Renal cortex interstitium (tissue), 11 donors: ENCODE measurements at regions not wholly inside any gene's neighbourhood (a gene's known extent, or its start where the extent isn't known, plus 50 kb on each side); places are given as distances from the start of the nearest gene placed in this dataset.
"Not testable (repeated sequence)": the region's sequence is repeated elsewhere in the genome, so short reads cannot be mapped to it uniquely, and the experiment has no call there.

Experiments used
- DNase-seq, 11 donors: peaks; one replicate each; pipeline ENCODE4 v3.0.0-alpha.2; 2013; ENCODE audit warnings: low read depth in 9 of 11, low spot score in 4 of 11; ENCODE audit errors: extremely low read depth in 1 of 11

DNA sequence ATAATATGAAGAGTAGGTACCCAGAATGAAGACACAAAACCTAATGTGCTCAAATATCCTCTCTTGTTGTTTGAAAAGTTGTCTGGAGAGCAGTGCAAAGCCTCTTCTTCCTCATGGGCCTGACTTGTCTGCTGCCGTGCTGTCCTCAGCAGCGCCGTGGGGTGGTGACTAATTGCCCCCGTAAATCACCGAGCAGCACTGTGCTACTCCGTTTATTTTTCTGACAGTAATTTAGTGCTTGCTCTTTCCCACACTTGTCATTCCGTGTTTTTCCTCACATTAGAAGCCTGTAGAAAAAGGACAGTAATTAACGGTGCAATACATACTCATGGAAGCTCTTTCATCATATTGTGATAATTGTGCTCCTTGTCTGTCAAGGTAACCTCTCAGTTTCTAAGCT lies 114.8 kb upstream of the BARHL2 start:
- no peak for DNase-seq

DNA sequence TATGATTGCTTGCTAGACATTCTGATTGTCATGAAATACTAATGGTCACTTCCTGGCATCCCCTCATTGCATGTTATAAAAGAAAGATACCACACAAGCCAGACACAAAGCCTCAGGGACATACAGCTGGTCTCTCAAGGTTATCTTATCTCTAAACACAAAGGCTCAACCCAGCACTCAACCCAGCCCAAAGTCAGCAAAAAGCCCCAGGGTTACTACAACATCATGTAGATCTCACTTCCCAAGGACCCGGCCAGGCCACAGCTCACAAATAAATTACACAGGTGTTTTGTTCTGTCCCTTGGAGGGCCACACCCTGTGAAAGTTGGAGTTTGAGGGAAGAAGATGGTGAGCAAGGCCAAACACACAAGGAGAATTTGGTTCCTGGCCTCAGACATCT lies 109.7 kb upstream of the BARHL2 start:
- DNase-seq, result no peak

DNA sequence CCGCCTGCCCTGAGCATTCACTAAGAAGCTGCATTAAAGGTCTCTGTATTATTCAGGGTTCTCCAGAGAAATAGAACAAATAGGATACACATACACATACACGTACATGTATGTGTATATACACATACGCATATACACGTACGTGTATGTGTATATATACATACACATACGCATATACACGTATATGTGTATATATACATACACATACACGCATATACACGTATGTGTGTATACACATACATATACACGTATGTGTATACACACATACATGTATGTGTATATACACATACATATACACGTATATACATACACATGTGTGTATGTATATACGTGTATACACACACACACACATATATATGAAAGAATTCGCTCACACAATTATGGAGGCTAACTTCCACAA lies 108.9 kb upstream of the BARHL2 start:
- no peak for DNase-seq

DNA sequence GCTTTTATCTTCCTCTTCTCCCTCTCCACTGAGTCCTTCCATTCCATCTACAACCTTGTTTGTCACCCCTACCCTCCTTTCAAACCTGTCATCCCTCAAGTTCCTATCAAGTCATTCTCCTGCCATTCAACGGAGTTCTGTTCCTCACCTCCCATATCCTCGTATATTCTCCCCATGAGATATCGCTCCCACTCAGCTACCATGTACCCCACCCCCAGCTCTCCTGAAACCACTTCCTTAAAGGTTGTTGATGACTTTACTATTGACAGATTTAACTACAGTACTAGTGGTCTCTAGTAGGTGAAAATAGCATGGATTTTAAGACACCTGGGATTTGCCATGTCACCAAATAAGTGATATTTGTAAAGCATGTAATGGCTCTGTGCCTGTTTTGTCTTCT lies 107.4 kb upstream of the BARHL2 start:
- no peak for DNase-seq

DNA sequence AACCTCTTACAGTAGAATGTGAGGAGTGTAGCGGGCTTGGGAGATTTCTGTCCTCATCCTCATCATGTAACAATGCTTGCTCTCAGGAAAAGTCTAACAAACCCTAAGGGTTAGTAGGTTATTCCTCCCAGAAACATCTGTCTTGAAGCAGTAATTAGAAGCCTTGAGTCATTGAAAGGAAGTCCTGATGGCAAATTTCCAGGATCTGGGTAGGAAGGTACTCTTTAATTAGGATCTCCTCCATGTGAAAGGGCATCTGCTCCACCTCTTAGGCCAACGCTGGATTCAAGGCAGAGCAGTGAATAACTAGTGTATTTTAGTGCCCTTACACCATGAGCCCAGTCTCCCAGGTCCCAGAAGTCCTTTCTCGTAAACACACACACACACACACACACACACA lies 106.6 kb upstream of the BARHL2 start:
- no peak for DNase-seq

DNA sequence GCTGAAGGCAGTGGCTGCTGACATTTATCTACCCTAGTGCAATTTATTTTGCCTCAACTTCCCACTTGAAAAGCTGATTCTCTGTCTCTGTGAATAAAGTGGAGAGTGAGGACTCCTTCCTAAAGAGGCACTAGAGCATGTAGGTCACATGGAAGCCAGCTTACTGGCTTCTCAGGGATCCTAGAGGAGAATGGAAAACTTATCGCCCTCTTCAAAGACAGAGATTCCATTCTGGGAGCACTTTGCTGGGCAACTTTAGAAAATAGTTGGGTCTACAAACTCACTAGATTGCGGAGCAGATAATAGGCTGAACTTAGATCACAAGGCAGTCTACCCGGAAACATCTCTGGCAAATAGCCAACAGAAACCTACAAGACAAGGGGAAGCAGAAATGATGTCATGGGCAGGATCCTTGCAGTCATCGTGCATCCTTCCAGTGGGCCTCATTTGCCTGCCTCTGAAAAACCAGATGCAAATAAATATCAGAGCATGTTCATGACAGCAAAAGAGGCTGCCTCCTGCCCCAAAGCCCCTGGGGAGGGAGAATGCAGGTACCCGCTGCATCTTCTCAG lies 104.8 kb upstream of the BARHL2 start:
- no peak for DNase-seq

DNA sequence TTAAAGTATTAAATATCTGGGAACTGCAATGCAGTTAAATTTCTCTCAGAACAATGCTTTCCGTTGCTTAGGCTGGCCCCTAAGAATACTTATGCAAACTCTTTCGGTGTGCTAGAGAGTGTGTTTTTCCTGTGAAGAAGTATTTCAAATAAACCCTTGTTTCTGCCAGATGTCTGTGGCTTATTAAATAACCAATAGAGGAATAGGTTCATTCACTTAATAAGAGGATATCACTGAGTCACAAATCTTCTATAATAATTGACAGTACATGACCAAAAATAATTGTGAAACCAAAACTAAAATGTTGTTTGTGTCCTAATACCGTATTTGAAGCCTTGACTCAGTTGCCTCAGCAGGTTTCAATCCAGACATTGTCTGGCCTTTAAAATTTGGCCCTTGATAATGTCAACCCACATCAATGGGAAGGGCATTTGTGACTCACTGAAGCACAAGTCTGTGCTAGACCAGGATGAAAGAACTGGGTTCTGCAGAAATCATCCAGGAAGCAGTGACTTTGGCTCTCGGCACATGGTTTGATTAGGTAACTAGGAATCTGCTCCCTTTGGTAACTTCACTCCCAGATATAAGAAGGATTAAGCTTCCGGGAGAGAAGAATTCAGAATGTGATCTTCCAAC lies 104.2 kb upstream of the BARHL2 start:
- DNase-seq, result no peak

DNA sequence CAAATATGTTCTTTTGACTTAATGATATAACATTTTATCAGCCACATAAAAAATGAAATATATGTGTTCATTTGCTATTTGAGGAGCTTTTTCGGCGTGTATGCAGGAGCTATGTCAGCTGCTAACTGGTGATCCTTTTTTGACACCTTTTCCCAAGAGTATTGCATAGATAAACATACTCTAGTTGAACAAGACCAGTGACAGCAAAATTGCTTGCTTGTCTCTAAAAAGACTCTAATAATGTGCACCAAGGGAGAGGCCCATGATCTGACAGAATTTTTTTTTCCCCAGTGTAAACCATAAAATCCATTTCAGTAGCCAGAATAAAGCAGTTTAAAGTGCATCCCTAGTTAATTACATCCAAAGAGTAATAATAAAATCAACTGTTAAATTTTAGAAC lies 103.6 kb upstream of the BARHL2 start:
- no peak for DNase-seq

DNA sequence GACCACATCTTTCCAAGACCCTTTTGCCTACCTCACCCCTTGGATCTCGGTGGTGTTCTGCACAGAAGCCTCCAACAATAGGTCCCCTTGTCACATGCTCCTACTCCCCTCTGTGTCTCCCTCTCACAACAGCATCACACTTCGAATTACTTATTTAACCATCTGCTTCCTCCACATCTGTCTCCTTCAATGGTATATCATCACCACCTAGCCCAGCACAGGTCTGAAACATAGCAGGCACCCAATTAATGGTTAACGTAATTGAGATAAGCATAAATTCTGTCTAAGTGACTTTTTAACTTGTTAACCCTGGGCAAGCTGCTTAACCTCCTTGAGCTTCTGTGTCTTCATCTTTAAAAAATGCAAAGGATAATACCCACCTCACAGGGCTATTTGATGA lies 100.3 kb upstream of the BARHL2 start:
- DNase-seq, result no peak

DNA sequence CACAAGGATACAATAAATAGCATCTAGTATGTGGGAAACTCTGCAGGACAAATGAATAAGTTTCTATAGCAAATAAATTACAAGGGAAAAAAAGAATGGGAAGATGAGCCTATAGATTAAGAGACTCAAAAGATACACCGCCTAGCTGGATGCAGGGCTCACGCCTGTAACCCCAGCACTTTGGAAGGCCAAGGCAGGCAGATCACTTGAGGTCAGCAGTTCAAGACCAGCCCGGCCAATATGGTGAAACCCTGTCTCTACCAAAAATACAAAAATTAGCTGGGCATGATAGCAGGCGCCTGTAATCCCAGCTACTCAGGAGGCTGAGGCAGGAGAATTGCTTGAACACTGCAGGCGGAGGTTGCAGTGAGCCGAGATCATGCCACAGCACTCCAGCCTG lies 95.1 kb upstream of the BARHL2 start:
- not testable (repeated sequence) for DNase-seq

DNA sequence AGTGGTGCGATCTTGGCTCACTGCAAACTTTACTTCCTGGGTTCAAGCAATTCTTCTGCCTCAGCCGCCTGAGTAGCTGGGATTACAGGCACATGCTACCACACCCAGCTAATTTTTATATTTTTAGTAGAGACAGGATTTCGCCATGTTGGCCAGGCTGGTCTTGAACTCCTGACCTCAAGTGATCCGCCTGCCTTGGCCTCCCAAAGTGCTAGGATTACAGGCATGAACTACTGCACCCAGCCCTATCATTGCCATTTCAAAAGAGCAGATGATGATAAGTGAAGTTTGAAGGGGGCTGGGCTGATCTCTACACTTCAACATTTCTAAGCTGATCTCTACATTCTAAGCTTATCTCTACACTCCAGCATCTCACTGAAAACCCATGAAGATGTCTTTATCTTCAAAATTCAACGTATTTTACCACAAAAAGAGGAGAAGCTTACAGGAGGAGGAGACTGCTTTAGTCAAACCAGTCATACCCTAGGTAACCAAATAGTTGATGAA lies 94.4 kb upstream of the BARHL2 start:
- DNase-seq, result not testable (repeated sequence)

DNA sequence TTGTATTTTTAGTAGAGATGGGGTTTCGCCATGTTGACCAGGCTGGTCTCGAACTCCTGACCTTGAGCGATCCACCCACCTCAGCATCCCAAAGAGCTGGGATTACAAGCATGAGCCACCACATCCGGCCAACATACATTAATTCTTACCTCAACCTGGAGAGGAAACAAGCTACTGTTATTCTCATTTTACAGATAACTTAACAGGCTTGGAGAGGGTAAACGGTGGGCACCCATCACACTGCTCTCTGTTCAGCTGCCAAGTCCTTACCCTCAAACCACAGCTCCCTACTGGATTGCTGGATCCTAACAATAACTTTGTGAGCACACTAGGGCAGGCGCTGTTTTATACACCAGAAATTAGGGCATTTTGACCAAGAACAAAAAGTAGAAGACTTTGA lies 93.6 kb upstream of the BARHL2 start:
- DNase-seq, result no peak

DNA sequence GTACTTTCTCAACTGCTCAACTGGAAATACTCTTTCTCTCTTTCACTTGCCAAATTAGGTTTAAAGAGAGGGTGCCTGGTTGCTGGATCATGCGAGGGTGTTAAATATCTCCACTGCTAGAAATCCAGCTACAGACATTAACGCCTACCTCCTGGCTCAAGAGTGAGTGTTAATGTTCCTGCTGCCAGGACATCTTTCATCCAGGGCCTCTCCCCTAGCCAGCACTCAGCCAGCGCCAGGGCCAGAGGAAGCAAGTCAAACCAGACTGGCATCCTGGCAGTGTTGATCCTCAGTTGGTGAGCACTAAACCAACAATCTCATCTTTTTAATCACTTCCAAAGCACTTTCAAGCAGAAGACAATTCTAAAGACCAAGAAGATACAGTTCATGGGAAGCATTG lies 92.9 kb upstream of the BARHL2 start:
- no peak for DNase-seq

DNA sequence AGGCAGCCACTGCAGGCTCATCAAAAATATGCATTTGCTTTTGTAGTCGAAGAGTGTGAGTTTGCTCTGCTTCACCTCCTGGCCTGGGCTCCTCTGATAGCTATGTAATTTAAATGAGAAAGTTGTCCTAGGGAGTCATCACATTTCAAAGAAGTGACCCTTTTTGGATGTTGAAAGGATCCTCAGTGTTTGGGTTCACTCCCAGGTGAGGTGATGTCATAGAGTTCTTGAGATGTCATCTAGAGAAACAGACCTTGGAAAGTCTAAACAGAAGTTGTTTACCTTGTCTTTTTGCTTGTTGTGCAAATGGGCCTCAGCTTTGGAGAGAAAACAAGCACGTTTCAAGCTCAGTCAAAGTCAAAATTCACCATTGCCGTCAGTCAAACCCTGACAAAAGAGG lies 92.0 kb upstream of the BARHL2 start:
- no peak for DNase-seq

DNA sequence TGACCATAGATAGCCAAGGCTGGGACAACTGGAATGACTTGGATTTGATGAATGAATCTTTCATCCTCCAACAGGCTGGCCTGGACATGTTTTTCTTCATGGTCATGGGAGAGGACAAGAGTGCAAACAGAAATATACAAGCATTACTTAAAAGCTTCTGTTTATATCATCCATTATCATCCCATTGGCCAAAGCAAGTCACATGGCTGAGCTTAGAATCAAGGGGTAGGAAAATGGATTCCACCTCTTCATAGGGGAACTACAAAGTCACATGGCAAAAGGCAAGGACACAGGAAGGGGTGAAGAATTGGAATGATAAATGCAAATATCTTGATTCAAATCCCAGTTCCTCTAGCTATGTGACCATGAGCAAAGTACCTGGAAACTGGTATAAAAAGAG lies 90.2 kb upstream of the BARHL2 start:
- DNase-seq, result no peak

DNA sequence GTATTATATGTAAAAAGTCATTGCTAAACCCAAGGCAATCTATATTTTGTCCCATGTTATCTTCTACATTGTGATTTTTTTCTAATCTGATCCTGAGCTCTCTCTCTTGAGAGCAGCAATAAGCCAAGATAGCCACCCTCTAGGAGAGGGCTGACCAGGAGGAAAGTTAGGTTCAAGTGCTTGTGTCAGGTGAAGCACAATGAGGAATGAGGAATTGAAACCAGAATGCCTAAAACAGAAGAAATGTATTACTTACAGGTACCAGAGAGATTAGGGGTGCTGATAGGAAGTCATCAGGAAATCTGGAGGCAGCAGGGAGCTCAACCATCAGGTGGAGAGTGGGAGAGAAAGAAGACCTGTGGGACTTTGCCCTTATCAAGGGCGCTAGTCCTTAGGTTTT lies 85.5 kb upstream of the BARHL2 start:
- DNase-seq, result no peak

DNA sequence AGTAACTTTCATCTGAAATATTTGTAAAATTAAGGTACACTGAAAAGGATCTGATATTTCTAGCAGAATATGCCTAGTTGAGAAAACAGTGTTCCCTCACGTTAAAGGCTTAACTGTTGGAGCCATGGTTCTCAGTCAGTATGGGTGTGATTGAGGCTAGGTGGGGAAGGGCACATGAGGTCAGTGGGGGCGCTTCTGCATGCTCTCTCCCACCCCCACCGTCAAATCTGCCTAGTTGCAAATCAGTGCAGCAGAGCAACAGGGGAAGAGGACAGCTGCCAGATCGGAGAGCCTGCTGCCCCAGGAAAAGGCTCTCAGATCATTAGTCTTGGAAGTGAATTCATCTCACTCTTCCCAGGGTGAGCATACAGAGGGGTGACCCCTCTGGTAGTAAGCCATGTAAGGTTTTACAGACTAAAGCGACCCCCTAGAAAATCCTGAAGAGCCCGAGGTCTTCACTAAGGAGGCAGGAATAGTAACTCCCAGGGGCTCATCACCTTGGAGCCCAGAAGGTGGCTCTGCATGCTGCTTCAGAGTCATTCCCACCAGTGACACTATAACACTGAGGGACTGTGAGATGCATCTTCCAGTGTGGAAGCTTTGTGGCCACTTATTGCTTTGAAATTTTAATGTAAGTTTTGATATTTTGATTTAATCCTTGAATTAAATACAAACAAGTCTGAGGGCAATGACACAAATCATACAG lies 83.1 kb upstream of the BARHL2 start:
- no peak for DNase-seq

DNA sequence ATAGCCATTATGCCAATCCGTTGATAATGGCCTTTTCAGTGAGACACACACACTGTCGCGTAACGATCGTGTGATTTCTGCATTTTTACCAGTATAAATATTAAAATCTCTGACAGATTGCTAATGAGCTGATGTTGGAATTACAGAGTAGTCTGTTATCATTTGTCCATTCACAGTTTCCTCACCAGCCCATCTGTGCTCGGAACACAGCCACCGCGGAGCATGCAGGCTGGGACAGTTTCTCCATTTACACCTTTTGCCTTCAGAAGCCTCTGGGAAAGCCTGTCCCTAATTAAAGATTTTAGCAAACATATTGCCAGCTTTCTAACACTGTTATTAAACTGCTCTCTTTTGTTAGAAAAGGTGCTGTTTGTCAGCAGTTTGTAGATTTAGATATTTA lies 82.2 kb upstream of the BARHL2 start:
- no peak for DNase-seq

DNA sequence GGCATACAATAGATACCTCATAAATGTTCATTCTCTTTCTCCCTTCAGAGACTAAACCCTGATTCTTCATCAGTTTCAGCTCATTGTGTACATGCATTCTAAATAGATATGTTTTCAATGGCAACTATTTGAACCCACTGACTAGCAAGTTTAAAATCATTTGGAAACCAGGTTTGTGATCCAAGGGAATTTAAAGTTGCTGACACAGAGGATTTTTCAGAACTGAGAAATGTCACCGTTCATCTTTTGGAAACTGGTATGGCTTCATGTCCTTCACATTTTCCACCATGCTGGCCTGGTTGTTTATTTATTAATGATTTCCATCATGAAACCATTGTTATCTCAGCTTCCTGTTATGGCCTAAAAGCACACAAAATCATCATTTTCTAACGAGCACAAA lies 81.8 kb upstream of the BARHL2 start:
- DNase-seq, result no peak

DNA sequence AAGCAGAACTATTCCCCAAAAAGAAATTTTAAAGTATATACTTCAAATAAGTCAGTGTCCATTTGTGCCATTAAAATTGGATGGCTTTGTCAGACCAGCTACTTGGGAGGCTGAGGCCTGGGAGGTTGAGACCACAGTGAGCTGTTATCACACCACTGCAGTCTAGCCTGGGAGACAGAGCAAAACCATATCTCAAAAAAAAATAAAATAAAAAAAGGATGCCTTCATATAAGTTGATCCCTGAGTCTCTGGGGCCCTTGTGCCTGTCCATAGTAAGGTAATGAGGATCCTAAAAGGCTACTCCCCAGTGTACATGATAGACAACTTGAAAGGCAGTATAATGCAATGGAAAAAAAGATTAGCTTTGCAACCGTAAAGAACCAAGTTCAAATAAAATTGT lies 81.2 kb upstream of the BARHL2 start:
- DNase-seq, result no peak

DNA sequence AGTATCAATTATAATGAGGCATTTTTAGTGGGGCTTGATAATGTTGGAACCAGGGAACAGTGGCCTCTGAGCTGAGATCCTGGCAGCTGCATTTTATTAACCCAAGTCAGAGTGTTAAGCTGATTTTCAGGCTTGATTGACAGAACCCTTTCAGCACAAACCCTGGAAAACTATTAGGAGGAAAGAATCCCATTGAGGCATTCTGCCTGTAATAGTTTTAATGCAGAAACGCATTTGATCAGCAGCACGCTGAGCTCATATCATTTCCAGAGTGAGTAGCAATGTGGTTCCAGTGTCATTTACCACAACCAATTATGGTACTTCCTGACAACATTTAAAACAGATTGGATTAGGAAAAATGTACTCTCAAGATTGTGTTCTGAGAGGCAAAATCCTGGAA lies 78.3 kb upstream of the BARHL2 start:
- no peak for DNase-seq
